ENCODE measurements at regions not wholly inside any gene's neighbourhood (a gene's known extent, or its start where the extent isn't known, plus 50 kb on each side); places are given as distances from the start of the nearest gene placed in this dataset.

DNA sequence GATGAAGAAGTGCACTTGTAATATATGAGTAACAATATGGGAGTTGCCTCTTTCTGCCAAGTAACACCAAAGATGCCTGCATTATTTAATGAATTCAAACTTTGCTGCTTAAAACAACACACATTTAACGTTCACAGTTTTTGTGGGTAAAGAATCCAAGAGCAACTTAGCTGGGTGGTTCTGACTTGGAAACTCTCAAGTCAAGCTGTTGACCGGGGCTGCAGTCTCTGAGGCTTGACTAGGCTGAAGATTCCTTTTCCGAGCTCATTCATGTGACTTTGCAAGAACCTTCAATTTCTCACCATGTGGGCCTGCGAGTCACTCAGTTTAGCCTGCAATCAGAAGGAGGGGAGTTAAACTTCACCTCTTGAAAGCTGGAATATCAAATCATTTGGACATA lies 53.0 kb upstream of the TRPC7 start:
- H3K9me3 ChIP-seq (ENCODE audit: low read depth, low read length, poor library complexity, severe bottlenecking) = no peaks in the 10 kb centered on the region
- BruUV-seq (replicated peaks) = no TSS peak
- H3K36me3 ChIP-seq (ENCODE audit: insufficient read depth, low read length, poor library complexity, severe bottlenecking) = no peaks in the 10 kb centered on the region
- ChIA-PET CTCF (no interaction called here), POLR2A (ENCODE audit: low non-redundant PET) (no interaction called here)
- peaks cover 45% of the 10 kb centered on the region for H3K27me3 ChIP-seq (replicated peaks; ENCODE audit: insufficient read depth, low read depth, low read length, poor library complexity)
- H3K27ac ChIP-seq (ENCODE audit: low read depth, low read length, poor library complexity, severe bottlenecking) = no peak overlapping the region
- intact Hi-C loops (cut with micrococcal nuclease; ENCODE audit: unreplicated experiment) = no loop called here
- TF ChIP-seq, protein P1, sequence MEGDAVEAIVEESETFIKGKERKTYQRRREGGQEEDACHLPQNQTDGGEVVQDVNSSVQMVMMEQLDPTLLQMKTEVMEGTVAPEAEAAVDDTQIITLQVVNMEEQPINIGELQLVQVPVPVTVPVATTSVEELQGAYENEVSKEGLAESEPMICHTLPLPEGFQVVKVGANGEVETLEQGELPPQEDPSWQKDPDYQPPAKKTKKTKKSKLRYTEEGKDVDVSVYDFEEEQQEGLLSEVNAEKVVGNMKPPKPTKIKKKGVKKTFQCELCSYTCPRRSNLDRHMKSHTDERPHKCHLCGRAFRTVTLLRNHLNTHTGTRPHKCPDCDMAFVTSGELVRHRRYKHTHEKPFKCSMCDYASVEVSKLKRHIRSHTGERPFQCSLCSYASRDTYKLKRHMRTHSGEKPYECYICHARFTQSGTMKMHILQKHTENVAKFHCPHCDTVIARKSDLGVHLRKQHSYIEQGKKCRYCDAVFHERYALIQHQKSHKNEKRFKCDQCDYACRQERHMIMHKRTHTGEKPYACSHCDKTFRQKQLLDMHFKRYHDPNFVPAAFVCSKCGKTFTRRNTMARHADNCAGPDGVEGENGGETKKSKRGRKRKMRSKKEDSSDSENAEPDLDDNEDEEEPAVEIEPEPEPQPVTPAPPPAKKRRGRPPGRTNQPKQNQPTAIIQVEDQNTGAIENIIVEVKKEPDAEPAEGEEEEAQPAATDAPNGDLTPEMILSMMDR (conservative IDR thresholded peaks at IDR 0.05; ENCODE audit: low read depth, low read length) = no peak
- TF ChIP-seq EZH2 (IDR thresholded peaks at IDR 0.05; ENCODE audit: borderline replicate concordance, low read depth, low read length, poor library complexity, severe bottlenecking) = no peak
- H3K4me1 ChIP-seq (ENCODE audit: insufficient read depth, low read length, poor library complexity, severe bottlenecking) = no peaks in the 10 kb centered on the region
- no peak for DNase-seq (ENCODE audit: low spot score)
- H3K4me3 ChIP-seq (ENCODE audit: low read depth, low read length, poor library complexity, severe bottlenecking) = no peak overlapping the region

Measured in A673 (cell line).